OCI-LY3 (cell line): ENCODE measurements at regions not wholly inside any gene's neighbourhood (a gene's known extent, or its start where the extent isn't known, plus 50 kb on each side); places are given as distances from the start of the nearest gene placed in this dataset.

Experiments used
- H2AFZ ChIP-seq: fragments of 200-600, 300-600 bp; shearing (Covaris generic); 2 replicates; pipeline ENCODE4 v1.6.0; 2014; ENCODE audit warnings: antibody characterized with exemption, low read depth, low read length
- H3K27ac ChIP-seq: fragments of 200-600, 300-600 bp; sonication (generic); 2 replicates; pipeline ENCODE4 v1.5.1; 2014; ENCODE audit warnings: mild to moderate bottlenecking, low read length, moderate library complexity, mixed read lengths
- H3K27me3 ChIP-seq: fragments of 200-600, 300-600 bp; sonication (generic); 2 replicates; pipeline ENCODE4 v1.6.1; 2014; ENCODE audit warnings: low read depth, low read length, mixed read lengths
- H3K36me3 ChIP-seq: fragments of 200-600, 300-600 bp; sonication (generic); replicated peaks from 2 replicates; pipeline ENCODE3; 2014; ENCODE audit warnings: low read depth, low read length, mixed read lengths
- H3K4me1 ChIP-seq: fragments of 300-600, 200-600 bp; sonication (generic); 2 replicates; pipeline ENCODE4 v1.6.1; 2014; ENCODE audit warnings: low read length, mixed read lengths
- H3K4me2 ChIP-seq: fragments of 200-600, 300-600 bp; sonication (generic); 2 replicates; pipeline ENCODE4 v1.6.1; 2014; ENCODE audit warnings: low read length, mixed read lengths
- H3K4me3 ChIP-seq: fragments of 300-600, 200-600 bp; sonication (generic); 2 replicates; pipeline ENCODE4 v1.5.1; 2014; ENCODE audit warnings: antibody characterized with exemption, mild to moderate bottlenecking, low read length, moderate library complexity
- H3K79me2 ChIP-seq: fragments of 300-600, 200-600 bp; shearing (Covaris generic); 2 replicates; pipeline ENCODE4 v1.6.1; 2014; ENCODE audit warnings: mild to moderate bottlenecking, low read length, mixed read lengths
- H3K9ac ChIP-seq: fragments of 300-600, 200-600 bp; shearing (Covaris generic); 2 replicates; pipeline ENCODE4 v1.6.0; 2014; ENCODE audit warnings: mild to moderate bottlenecking, low read length, moderate library complexity
- H3K9me3 ChIP-seq: fragments of 200-600, 300-600 bp; shearing (Covaris generic); 2 replicates; pipeline ENCODE4 v1.6.1; 2014; ENCODE audit warnings: low read length, mixed read lengths; ENCODE audit not compliant: insufficient read depth
- H4K20me1 ChIP-seq: fragments of 200-600, 300-600 bp; sonication (generic); 2 replicates; pipeline ENCODE4 v1.6.1; 2016; ENCODE audit warnings: low read length, mixed read lengths; ENCODE audit not compliant: insufficient read depth
- EZH2phosphoT487 ChIP-seq: fragments of 200-600 bp; shearing (Covaris generic); IDR thresholded peaks from 2 replicates; pipeline ENCODE4 v1.6.1; 2018; ENCODE audit warnings: antibody characterized with exemption, mixed run types, low read depth
- TF ChIP-seq, protein P1 (sequence below): fragments of 200-600, 300-600 bp; sonication (generic); IDR thresholded peaks from 2 replicates; pipeline ENCODE4 v1.5.1; 2014; ENCODE audit warnings: antibody characterized with exemption, low read length, low read depth

DNA sequence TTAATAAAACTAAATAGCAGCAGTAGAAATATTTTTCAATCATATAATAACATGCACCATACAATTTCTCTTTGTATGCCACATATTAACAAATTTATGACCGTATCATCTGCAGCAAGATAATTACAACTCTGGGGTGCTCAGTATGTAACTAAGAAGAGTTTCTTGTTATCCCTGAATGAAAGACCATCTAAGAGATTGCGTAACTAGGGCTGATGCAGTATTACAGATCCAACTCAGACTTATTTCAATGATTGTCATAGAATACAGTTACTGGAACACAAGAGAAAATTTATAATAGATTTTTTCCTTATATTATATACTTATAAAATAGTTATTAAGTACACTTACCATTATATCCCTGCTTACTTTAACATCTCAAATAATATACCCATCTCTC lies 305.1 kb downstream of the SLITRK1 start:
- Histone ChIP-seq H3K4me2 (no peak overlapping the region), H3K79me2 (no peaks in the 10 kb centered on the region), H3K27ac (no peak overlapping the region), H4K20me1 (no peaks in the 10 kb centered on the region), H3K36me3 (no peaks in the 10 kb centered on the region), H3K4me1 (no peaks in the 10 kb centered on the region), H3K4me3 (no peak overlapping the region), H3K9me3 (no peaks in the 10 kb centered on the region), H2AFZ (no peak overlapping the region), H3K9ac (no peak overlapping the region), H3K27me3 (no peaks in the 10 kb centered on the region)
- TF ChIP-seq, protein P1, sequence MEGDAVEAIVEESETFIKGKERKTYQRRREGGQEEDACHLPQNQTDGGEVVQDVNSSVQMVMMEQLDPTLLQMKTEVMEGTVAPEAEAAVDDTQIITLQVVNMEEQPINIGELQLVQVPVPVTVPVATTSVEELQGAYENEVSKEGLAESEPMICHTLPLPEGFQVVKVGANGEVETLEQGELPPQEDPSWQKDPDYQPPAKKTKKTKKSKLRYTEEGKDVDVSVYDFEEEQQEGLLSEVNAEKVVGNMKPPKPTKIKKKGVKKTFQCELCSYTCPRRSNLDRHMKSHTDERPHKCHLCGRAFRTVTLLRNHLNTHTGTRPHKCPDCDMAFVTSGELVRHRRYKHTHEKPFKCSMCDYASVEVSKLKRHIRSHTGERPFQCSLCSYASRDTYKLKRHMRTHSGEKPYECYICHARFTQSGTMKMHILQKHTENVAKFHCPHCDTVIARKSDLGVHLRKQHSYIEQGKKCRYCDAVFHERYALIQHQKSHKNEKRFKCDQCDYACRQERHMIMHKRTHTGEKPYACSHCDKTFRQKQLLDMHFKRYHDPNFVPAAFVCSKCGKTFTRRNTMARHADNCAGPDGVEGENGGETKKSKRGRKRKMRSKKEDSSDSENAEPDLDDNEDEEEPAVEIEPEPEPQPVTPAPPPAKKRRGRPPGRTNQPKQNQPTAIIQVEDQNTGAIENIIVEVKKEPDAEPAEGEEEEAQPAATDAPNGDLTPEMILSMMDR, result no peak
- TF ChIP-seq EZH2phosphoT487, result no peak

DNA sequence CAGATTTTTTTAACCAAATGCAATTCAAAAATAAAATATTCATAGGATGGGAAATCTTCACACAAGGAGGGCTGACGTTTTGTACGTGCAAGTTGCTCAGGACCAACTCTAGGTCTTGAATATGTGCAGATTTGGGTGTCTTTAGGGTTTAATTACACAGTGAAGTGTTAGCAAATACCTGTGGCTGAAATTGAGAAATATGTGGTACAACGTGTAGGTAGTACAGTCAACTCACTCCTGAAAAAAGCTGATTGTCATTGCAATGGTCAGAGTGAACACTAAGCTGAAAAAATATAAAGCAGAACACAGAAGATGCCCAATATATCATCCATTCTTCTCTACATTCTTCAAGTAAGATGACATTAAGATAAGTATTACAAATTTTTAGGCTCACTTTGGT lies 314.3 kb downstream of the SLITRK1 start:
- no peaks in the 10 kb centered on the region for H3K4me1 ChIP-seq
- no peaks in the 10 kb centered on the region for H3K9me3 ChIP-seq
- no peak overlapping the region for H3K9ac ChIP-seq
- H4K20me1 ChIP-seq, result no peaks in the 10 kb centered on the region
- no peak overlapping the region for H3K4me3 ChIP-seq
- H3K27me3 ChIP-seq, result no peaks in the 10 kb centered on the region
- no peak overlapping the region for H3K4me2 ChIP-seq
- H3K27ac ChIP-seq, result no peak overlapping the region
- H3K79me2 ChIP-seq, result no peaks in the 10 kb centered on the region
- TF ChIP-seq, protein P1, result no peak
- no peak for TF ChIP-seq EZH2phosphoT487
- H3K36me3 ChIP-seq, result no peaks in the 10 kb centered on the region
- no peak overlapping the region for H2AFZ ChIP-seq

DNA sequence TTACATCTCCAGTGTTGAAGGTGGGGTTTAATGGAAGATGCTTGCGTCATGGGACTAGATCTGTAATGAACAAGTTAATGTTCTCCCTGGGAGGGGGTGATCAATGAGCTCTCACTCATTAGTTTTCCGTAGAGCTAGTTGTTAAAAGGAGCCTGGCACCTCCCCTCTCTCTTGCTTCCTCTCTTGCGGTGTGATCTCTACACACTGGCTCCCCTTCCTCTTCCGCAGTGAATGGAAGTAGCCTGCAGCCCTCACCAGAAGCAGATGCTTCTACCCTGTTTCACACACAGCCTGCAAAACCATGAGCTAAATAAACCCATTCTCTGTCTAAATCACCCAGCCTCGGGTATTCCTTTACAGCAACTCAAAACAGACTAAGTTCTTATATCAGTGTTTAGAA lies 318.8 kb downstream of the SLITRK1 start:
- H4K20me1 ChIP-seq, result no peaks in the 10 kb centered on the region
- H3K79me2 ChIP-seq, result no peaks in the 10 kb centered on the region
- no peak overlapping the region for H3K27ac ChIP-seq
- H3K27me3 ChIP-seq, result no peaks in the 10 kb centered on the region
- H3K9ac ChIP-seq, result no peak overlapping the region
- H2AFZ ChIP-seq, result no peak overlapping the region
- TF ChIP-seq, protein P1, result no peak
- no peak for TF ChIP-seq EZH2phosphoT487
- no peak overlapping the region for H3K4me2 ChIP-seq
- H3K4me3 ChIP-seq, result no peak overlapping the region
- H3K9me3 ChIP-seq, result no peaks in the 10 kb centered on the region
- H3K36me3 ChIP-seq, result no peaks in the 10 kb centered on the region
- H3K4me1 ChIP-seq, result no peaks in the 10 kb centered on the region

DNA sequence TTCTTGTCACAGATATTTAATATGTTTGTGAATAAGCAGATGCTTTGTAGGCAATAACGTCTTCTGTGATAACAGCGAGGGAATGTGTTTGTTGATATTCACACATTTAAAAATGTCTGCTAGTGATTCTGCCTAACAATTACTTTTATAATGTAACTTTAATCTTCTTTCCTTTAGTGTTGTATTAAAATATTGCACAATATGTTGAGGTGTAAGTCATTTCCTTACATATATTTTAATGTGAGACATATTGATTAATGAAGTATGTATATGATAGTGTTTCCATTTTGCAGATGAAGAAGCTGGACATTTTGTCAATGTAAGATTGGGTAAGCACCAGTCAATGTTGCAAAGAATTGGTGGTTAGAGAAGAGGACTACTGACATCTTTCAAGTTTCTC lies 324.4 kb downstream of the SLITRK1 start:
- Histone ChIP-seq H2AFZ (0 out of 2 replicates have a peak overlapping the region, but pooled peaks have one; percentile 12), H3K4me2 (no peak overlapping the region), H3K27me3 (no peaks in the 10 kb centered on the region), H3K9me3 (no peaks in the 10 kb centered on the region), H3K27ac (no peak overlapping the region), H3K4me1 (peaks cover 5% of the 10 kb centered on the region; the same call in 1 of the 2 replicates), H3K9ac (no peak overlapping the region), H3K79me2 (no peaks in the 10 kb centered on the region), H3K36me3 (no peaks in the 10 kb centered on the region), H4K20me1 (no peaks in the 10 kb centered on the region), H3K4me3 (no peak overlapping the region)
- no peak for TF ChIP-seq EZH2phosphoT487
- TF ChIP-seq, protein P1, result no peak
